ENCODE measurements at regions not wholly inside any gene's neighbourhood (a gene's known extent, or its start where the extent isn't known, plus 50 kb on each side); places are given as distances from the start of the nearest gene placed in this dataset.

- H3K9me1 ChIP-seq (ENCODE audit: control insufficient read depth, insufficient read depth, low read length): no peaks in the 10 kb centered on the region
- WGBS (ENCODE audit: insufficient coverage, low coverage, missing lambda C conversion rate): 0% methylated on average over 4 of the region's 4 CpGs
- no peak overlapping the region for H3K9ac ChIP-seq (ENCODE audit: insufficient read depth in 1 of 2, low read depth in 2 of 2, low read length in 2 of 2)
- H3K79me2 ChIP-seq (ENCODE audit: control insufficient read depth, insufficient read depth, low read length): no peaks in the 10 kb centered on the region
- in situ Hi-C loops (cut with MboI) (no loop called here), intact Hi-C loops (cut with micrococcal nuclease) (no loop called here)
- FAIRE-seq (no peak), ATAC-seq (no peak), DNase-seq (ENCODE audit: extremely low read depth in 1 of 4, low spot score in 3 of 4) (no peak)
- H3K9me3 ChIP-seq (replicated peaks; ENCODE audit: control insufficient read depth, insufficient read depth, low read depth, low read length): no peaks in the 10 kb centered on the region
- H3K36me3 ChIP-seq (ENCODE audit: control insufficient read depth, insufficient read depth, low read length): no peaks in the 10 kb centered on the region
- no peak overlapping the region for H3K4me3 ChIP-seq
- H4K20me1 ChIP-seq (replicated peaks; ENCODE audit: control insufficient read depth, insufficient read depth, low read length): no peaks in the 10 kb centered on the region
- no peak overlapping the region for H3K27ac ChIP-seq (ENCODE audit: extremely low read depth, low read depth, low read length)
- no peak overlapping the region for H2AFZ ChIP-seq (ENCODE audit: low read depth, low read length)
- no TSS peak for BruUV-seq (replicated peaks)
- POLR2A ChIA-PET: no interaction called here
- H3K4me1 ChIP-seq (replicated peaks in 1 of 2; ENCODE audit: control insufficient read depth in 2 of 2, insufficient read depth in 2 of 2, low read length in 2 of 2): no peaks in the 10 kb centered on the region
- H3K4me2 ChIP-seq (ENCODE audit: insufficient read depth, low read length): no peak overlapping the region
- TF ChIP-seq ATF7 (IDR thresholded peaks at IDR 0.05): no peak
- TF ChIP-seq ELK1 (CRISPR knock-in tag; IDR thresholded peaks at IDR 0.05): no peak
- no peak for TF ChIP-seq SAFB2 (IDR thresholded peaks at IDR 0.05; ENCODE audit: borderline replicate concordance, low read depth, low read length, severe bottlenecking)
- TF ChIP-seq MLX (CRISPR knock-in tag; conservative IDR thresholded peaks at IDR 0.05): no peak
- no peak for TF ChIP-seq RNF219 (CRISPR knock-in tag; IDR thresholded peaks at IDR 0.05)
- TF ChIP-seq ZNF165 (CRISPR knock-in tag; IDR thresholded peaks at IDR 0.05; ENCODE audit: borderline replicate concordance): no peak
- no peak for TF ChIP-seq MYNN (IDR thresholded peaks at IDR 0.05)
- TF ChIP-seq MYNN (CRISPR knock-in tag; IDR thresholded peaks at IDR 0.05): no peak
- TF ChIP-seq NCOA2 (IDR thresholded peaks at IDR 0.05; ENCODE audit: partially characterized antibody in 2 of 2): no peak
- TF ChIP-seq IRF1 (CRISPR knock-in tag; IDR thresholded peaks at IDR 0.05; ENCODE audit: borderline replicate concordance): no peak
- TF ChIP-seq ATF2 (CRISPR knock-in tag; IDR thresholded peaks at IDR 0.05): no peak
- no peak for TF ChIP-seq ATF3 (IDR thresholded peaks at IDR 0.05)
- TF ChIP-seq ATF3 (CRISPR knock-in tag; conservative IDR thresholded peaks at IDR 0.05): no peak
- TF ChIP-seq POLR3G (IDR thresholded peaks at IDR 0.05; ENCODE audit: extremely low read depth, insufficient read length, insufficient replicate concordance): no peak
- no peak for TF ChIP-seq CBFB (CRISPR knock-in tag; IDR thresholded peaks at IDR 0.05)
- TF ChIP-seq THRAP3 (IDR thresholded peaks at IDR 0.05; ENCODE audit: borderline replicate concordance): no peak
- H3K27me3 ChIP-seq (ENCODE audit: control insufficient read depth in 2 of 2, insufficient read depth in 2 of 2, low read length in 2 of 2): peaks cover 2 to 16% of the 10 kb centered on the region in 2 experiments; a peak in 2 of 5 replicates
- CTCF ChIA-PET (ENCODE audit: low intra/inter-chr PET ratio): no interaction called here
These were observed 240.2 kb upstream of the C16orf82 start for GRCh38 chr16:26826500-26826899.
